ENCODE measurements at regions not wholly inside any gene's neighbourhood (a gene's known extent, or its start where the extent isn't known, plus 50 kb on each side); places are given as distances from the start of the nearest gene placed in this dataset.

- TF ChIP-seq CTCF (IDR thresholded peaks at IDR 0.05) = no peak
- no peak overlapping the region for H3K4me3 ChIP-seq
- intact Hi-C loops (cut with DNase I) = no loop called here
- no peaks in the 10 kb centered on the region for H3K9me3 ChIP-seq
- DNase-seq (no peak), ATAC-seq (peak; percentile 96)
- no peaks in the 10 kb centered on the region for H3K36me3 ChIP-seq
- no peak overlapping the region for H3K27ac ChIP-seq
- no peaks in the 10 kb centered on the region for H3K4me1 ChIP-seq
- no peaks in the 10 kb centered on the region for H3K27me3 ChIP-seq
Observed at GRCh38 chr3:106379251-106379750, 510.5 kb upstream of the CBLB start.

DNA sequence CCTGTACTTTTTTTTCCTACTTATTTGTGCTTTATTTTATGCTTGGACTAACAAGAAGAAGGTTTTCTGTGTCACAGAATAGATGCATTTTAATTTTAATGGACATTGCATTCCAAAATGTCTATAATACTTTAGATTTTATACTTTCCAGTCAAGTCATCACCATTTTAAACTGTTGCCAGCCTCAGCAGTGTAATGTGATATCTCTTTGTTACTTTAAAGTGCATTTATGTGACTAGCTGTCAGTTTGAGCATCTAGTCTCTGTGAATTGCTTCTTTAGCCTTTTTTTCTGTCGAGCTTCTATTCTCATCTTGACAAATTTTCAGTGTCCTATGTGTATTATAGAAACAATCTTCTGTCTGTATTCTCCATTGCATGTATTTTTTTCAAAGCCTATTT, 511.4 kb upstream of the CBLB start:
- Histone ChIP-seq H3K36me3 (no peaks in the 10 kb centered on the region), H3K9me3 (no peaks in the 10 kb centered on the region)
- intact Hi-C loops (cut with DNase I) = no loop called here

GRCh38 chr3:106381286-106381938, 512.6 kb upstream of the CBLB start:
- no peak for TF ChIP-seq CTCF (IDR thresholded peaks at IDR 0.05)
- ATAC-seq (no peak), DNase-seq (no peak)
- intact Hi-C loops (cut with DNase I) = no loop called here
- no peak overlapping the region for H3K4me3 ChIP-seq
- H3K9me3 ChIP-seq = no peaks in the 10 kb centered on the region
- no peaks in the 10 kb centered on the region for H3K36me3 ChIP-seq
- no peaks in the 10 kb centered on the region for H3K27me3 ChIP-seq
- H3K27ac ChIP-seq = no peak overlapping the region
- no peaks in the 10 kb centered on the region for H3K4me1 ChIP-seq

More for the DNA sequence above, 511.4 kb upstream of the CBLB start:
- no peak overlapping the region for H3K4me3 ChIP-seq
- H3K4me1 ChIP-seq = no peaks in the 10 kb centered on the region
- H3K27me3 ChIP-seq = no peaks in the 10 kb centered on the region
- TF ChIP-seq CTCF (IDR thresholded peaks at IDR 0.05) = no peak
- no peak overlapping the region for H3K27ac ChIP-seq
- DNase-seq (no peak), ATAC-seq (no peak)

DNA sequence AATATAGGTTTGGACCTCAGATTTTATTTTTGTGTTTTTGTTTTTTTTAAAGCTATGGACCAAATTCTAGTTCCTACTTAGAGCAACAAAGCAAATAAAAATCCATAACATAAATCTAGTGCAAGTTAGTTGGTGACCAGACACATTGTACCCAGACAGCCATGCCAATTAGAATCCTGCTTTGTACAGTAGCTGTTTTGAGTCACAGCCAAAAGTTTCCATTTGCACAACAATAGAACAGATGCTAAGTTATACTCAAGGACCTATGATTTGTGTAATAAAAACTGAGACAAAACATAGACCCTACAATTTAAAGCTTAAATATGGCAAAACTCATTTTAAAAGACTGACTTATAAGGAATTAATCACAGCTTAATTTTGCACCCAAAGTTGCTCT, 513.1 kb upstream of the CBLB start:
- H3K9me3 ChIP-seq = no peaks in the 10 kb centered on the region
- no peak overlapping the region for H3K4me3 ChIP-seq
- TF ChIP-seq CTCF (IDR thresholded peaks at IDR 0.05) = no peak
- no peaks in the 10 kb centered on the region for H3K36me3 ChIP-seq
- no peaks in the 10 kb centered on the region for H3K27me3 ChIP-seq
- intact Hi-C loops (cut with DNase I) = no loop called here
- H3K27ac ChIP-seq = no peak overlapping the region
- H3K4me1 ChIP-seq = no peaks in the 10 kb centered on the region
- ATAC-seq = no peak
- DNase-seq = no peak

DNA sequence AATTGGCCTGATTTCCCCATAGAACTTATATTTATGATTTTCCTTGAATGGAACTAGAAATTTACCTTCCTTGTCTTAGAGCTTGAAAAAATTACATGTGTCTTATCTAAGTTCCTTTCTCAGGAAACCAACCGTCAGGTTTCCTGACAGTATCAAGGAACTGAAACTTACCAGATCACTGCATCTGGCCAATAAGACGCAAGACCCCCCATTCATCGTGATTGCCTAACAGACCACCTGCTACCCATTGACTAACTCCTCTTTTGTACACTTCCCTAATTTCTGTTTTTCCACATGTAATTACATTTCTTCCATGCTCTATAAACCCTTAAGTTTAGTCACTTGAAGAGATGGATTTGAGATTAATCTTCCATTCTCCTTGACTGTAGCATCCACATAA, 517.2 kb upstream of the CBLB start:
- Histone ChIP-seq H3K4me3 (no peak overlapping the region), H3K27me3 (no peaks in the 10 kb centered on the region), H3K4me1 (no peaks in the 10 kb centered on the region), H3K27ac (no peak overlapping the region), H3K9me3 (no peaks in the 10 kb centered on the region), H3K36me3 (no peaks in the 10 kb centered on the region)
- DNase-seq = no peak
- ATAC-seq = no peak
- intact Hi-C loops (cut with DNase I) = no loop called here
- TF ChIP-seq CTCF (IDR thresholded peaks at IDR 0.05) = no peak

- Histone ChIP-seq H3K36me3 (no peaks in the 10 kb centered on the region), H3K4me3 (no peak overlapping the region), H3K9me3 (no peaks in the 10 kb centered on the region), H3K27ac (no peak overlapping the region), H3K27me3 (no peaks in the 10 kb centered on the region), H3K4me1 (no peaks in the 10 kb centered on the region)
- no peak for DNase-seq
- ATAC-seq = no peak
- no peak for TF ChIP-seq CTCF (IDR thresholded peaks at IDR 0.05)
- intact Hi-C loops (cut with DNase I) = no loop called here
Observed at GRCh38 chr3:106392915-106393314, 524.1 kb upstream of the CBLB start.
